Endothelial cell (in vitro differentiated cells): ENCODE measurements at regions not wholly inside any gene's neighbourhood (a gene's known extent, or its start where the extent isn't known, plus 50 kb on each side); places are given as distances from the start of the nearest gene placed in this dataset.

Source experiments
- DNase-seq: peaks from one replicate; pipeline ENCODE4 v3.0.0; 2021; ENCODE audit warnings: low spot score
- H3K27ac Mint-ChIP-seq: one replicate; pipeline ENCODE4 v1.8.0; 2021; ENCODE audit warnings: mixed read lengths, inconsistent platforms; ENCODE audit not compliant: unreplicated experiment
- H3K27me3 Mint-ChIP-seq: one replicate; pipeline ENCODE4 v1.8.0; 2021; ENCODE audit warnings: mild to moderate bottlenecking, moderate library complexity, mixed read lengths, inconsistent platforms; ENCODE audit not compliant: unreplicated experiment
- H3K36me3 Mint-ChIP-seq: one replicate; pipeline ENCODE4 v1.8.0; 2021; ENCODE audit warnings: mild to moderate bottlenecking, low read depth, mixed read lengths, inconsistent platforms; ENCODE audit not compliant: unreplicated experiment
- H3K4me1 Mint-ChIP-seq: one replicate; pipeline ENCODE4 v1.8.0; 2021; ENCODE audit warnings: mild to moderate bottlenecking, mixed read lengths, inconsistent platforms; ENCODE audit not compliant: unreplicated experiment
- H3K4me3 Mint-ChIP-seq: one replicate; pipeline ENCODE4 v1.8.0; 2021; ENCODE audit warnings: mild to moderate bottlenecking, mixed read lengths, inconsistent platforms; ENCODE audit not compliant: unreplicated experiment
- H3K9me3 Mint-ChIP-seq: one replicate; pipeline ENCODE4 v1.8.0; 2021; ENCODE audit warnings: mixed read lengths, inconsistent platforms; ENCODE audit not compliant: unreplicated experiment
- TF ChIP-seq, protein P1 (sequence below): fragments of 200-600 bp; sonication (generic); IDR thresholded peaks from one replicate; pipeline ENCODE4 v1.5.0; 2021; ENCODE audit warnings: antibody characterized with exemption; ENCODE audit not compliant: unreplicated experiment

DNA sequence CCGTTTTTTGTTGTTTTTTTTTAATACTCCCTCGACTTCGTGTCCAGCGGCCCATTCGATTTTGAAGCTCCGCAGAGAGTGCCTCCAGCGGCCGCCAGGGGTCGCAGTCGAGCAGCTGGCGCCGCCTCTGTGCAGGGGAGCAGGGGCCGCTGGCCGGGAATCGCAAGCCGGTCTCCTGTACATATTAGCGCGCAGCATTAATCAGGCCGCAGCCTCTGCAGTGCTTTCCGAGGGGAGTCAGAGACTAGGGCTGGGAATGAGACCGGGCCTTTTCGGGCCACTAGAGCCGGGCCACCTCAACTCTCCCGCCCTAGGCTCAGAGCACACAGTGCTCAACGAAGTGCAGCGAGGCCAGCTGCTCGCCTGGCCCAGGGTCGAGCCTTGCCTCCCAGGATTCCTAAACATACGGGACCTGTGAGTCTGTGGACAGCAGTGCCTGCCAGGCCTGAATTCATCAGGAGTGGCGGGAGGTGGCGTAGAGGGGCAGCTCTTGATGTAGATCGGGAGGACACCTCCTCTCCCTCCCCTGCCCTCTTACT, 81.8 kb downstream of the EMP1 start:
- H3K4me1 Mint-ChIP-seq: peaks cover 29% of the 10 kb centered on the region
- no peaks in the 10 kb centered on the region for H3K9me3 Mint-ChIP-seq
- TF ChIP-seq, protein P1, sequence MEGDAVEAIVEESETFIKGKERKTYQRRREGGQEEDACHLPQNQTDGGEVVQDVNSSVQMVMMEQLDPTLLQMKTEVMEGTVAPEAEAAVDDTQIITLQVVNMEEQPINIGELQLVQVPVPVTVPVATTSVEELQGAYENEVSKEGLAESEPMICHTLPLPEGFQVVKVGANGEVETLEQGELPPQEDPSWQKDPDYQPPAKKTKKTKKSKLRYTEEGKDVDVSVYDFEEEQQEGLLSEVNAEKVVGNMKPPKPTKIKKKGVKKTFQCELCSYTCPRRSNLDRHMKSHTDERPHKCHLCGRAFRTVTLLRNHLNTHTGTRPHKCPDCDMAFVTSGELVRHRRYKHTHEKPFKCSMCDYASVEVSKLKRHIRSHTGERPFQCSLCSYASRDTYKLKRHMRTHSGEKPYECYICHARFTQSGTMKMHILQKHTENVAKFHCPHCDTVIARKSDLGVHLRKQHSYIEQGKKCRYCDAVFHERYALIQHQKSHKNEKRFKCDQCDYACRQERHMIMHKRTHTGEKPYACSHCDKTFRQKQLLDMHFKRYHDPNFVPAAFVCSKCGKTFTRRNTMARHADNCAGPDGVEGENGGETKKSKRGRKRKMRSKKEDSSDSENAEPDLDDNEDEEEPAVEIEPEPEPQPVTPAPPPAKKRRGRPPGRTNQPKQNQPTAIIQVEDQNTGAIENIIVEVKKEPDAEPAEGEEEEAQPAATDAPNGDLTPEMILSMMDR: peak; percentile 93
- no peak overlapping the region for H3K27ac Mint-ChIP-seq
- H3K36me3 Mint-ChIP-seq: no peaks in the 10 kb centered on the region
- H3K4me3 Mint-ChIP-seq: no peak overlapping the region
- peaks cover 1% of the 10 kb centered on the region for H3K27me3 Mint-ChIP-seq
- peak; percentile 88 for DNase-seq

DNA sequence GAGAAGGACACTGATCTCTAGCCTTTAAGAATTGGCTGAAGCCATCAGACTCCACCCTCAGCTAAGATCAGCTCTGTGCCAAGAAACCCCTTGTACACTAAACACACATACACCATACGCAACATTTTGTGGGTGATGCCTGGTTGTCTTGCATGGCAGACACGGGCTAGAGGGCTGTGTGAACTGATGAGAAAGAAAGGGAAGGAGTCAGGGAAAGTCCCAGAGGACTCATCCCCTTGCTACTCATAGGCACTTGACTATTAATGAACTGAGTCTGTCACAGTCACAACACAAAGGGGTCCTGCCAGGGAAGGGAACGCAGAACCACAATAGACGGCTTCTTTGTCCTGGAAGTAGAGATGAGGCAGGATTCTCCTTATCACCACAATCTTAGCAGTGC, 80.8 kb downstream of the EMP1 start:
- Mint-ChIP-seq H3K27me3 (peaks cover 1% of the 10 kb centered on the region), H3K4me3 (no peak overlapping the region), H3K9me3 (no peaks in the 10 kb centered on the region), H3K27ac (no peak overlapping the region), H3K4me1 (peaks cover 29% of the 10 kb centered on the region), H3K36me3 (no peaks in the 10 kb centered on the region)
- TF ChIP-seq, protein P1: no peak
- no peak for DNase-seq

DNA sequence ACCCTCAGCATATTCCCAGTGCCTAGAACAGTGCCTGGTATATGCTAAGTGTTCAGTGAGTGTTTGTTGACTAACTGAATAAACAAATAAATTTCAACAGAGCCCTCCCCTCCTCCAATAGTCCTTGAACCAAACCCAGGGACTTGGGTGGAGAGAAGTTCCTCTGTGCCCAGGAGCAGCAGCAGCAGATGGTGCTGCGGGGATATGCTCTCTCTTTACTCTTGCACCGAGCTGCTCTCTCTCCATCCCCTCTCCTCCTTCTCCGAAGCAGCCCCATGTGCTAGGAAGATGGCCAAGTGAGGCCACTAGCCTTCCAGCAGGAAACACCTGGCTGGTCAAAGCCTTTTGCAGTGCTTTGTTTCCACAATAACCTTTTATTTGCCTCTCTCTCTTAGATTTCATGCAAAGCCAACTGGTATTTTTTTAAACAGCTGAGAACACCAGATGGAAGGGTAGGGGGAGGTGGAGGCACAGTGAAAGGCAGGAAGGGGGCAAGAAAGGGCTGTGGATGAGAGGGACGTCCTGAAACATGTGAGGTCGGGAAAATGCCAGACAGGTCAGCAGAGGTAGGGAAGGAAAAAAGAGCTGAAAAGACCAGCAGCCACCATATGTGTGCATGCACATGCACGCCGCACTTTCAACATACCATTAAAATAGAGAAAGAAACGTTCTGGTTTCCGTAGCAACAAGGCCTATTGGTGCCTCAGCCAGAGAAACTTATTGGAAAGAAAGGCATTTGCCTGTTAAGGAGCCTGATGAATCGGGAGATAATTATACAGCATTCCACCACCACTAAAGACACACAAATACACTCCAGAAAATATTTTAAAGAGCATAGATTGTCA, 78.9 kb downstream of the EMP1 start:
- H3K9me3 Mint-ChIP-seq: no peaks in the 10 kb centered on the region
- no peak overlapping the region for H3K4me3 Mint-ChIP-seq
- H3K27me3 Mint-ChIP-seq: peaks cover 1% of the 10 kb centered on the region
- no peaks in the 10 kb centered on the region for H3K36me3 Mint-ChIP-seq
- TF ChIP-seq, protein P1: no peak
- peaks cover 29% of the 10 kb centered on the region for H3K4me1 Mint-ChIP-seq
- peak overlapping the region; percentile 96 for H3K27ac Mint-ChIP-seq
- DNase-seq: peak; percentile 23

DNA sequence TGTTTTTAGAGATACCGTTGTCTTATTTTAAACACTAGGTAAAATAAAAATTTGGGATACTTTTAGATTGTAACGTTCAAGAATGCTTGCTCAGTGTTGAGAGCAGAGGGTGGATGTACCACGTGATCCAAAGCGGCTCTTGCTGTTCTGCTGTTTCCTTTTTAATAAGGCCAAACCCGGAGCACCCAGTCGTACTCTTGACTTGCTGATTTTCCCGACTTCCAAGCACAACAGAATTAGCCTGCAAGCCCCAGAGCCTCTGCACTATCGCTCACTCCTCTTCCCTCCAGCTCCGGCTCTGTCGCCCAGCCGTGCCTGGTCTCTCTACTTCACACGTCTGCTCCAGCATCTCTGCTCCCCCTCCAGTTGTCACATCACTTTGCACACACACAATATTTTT, 77.3 kb downstream of the EMP1 start:
- H3K9me3 Mint-ChIP-seq: no peaks in the 10 kb centered on the region
- no peaks in the 10 kb centered on the region for H3K36me3 Mint-ChIP-seq
- H3K27ac Mint-ChIP-seq: no peak overlapping the region
- H3K4me3 Mint-ChIP-seq: no peak overlapping the region
- no peak for DNase-seq
- TF ChIP-seq, protein P1: no peak
- H3K27me3 Mint-ChIP-seq: no peaks in the 10 kb centered on the region
- H3K4me1 Mint-ChIP-seq: peaks cover 29% of the 10 kb centered on the region

DNA sequence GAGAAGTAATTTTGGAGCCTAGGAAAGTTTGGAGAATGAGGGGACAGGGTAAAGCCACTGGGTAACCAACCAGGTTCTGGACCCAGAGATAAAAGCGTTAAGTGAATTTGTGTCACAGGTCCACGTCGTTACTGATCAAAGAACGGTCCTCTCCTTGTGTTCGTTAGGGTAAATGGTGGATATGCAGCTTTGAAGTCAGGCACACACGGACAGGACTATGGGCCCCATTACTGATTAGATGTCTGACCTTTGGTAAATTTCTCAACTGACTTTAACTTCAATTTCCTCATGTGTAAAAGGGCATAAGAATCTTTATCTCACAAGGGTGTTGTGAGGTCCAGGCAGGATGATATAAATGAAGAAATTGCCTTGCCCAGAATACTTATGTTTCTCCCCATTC, 76.6 kb downstream of the EMP1 start:
- no peak for DNase-seq
- H3K4me3 Mint-ChIP-seq: no peak overlapping the region
- no peaks in the 10 kb centered on the region for H3K9me3 Mint-ChIP-seq
- no peak overlapping the region for H3K27ac Mint-ChIP-seq
- TF ChIP-seq, protein P1: no peak
- H3K27me3 Mint-ChIP-seq: no peaks in the 10 kb centered on the region
- no peaks in the 10 kb centered on the region for H3K36me3 Mint-ChIP-seq
- peaks cover 28% of the 10 kb centered on the region for H3K4me1 Mint-ChIP-seq
